ENCODE measurements at regions not wholly inside any gene's neighbourhood (a gene's known extent, or its start where the extent isn't known, plus 50 kb on each side); places are given as distances from the start of the nearest gene placed in this dataset.

DNA sequence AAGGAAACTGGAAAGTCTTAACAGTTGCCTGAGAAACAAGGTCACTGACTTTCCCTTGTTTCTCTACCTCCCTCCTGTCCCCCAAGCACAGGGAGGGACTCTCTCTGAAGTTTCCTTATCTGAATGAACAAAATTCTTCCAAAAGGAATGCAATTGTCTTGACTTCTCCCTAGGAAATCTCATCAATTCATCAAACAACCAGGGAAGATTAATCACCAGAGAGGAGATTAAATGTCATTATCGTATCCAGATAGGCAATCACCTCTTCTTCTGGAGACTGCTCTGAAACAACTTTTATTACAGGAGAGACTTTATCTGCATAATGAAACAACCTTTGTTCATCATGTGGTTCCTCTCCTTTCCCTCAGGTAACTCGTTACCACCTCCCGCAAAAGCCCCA lies 431.4 kb downstream of the SLC16A7 start:
- TF ChIP-seq, protein P1, sequence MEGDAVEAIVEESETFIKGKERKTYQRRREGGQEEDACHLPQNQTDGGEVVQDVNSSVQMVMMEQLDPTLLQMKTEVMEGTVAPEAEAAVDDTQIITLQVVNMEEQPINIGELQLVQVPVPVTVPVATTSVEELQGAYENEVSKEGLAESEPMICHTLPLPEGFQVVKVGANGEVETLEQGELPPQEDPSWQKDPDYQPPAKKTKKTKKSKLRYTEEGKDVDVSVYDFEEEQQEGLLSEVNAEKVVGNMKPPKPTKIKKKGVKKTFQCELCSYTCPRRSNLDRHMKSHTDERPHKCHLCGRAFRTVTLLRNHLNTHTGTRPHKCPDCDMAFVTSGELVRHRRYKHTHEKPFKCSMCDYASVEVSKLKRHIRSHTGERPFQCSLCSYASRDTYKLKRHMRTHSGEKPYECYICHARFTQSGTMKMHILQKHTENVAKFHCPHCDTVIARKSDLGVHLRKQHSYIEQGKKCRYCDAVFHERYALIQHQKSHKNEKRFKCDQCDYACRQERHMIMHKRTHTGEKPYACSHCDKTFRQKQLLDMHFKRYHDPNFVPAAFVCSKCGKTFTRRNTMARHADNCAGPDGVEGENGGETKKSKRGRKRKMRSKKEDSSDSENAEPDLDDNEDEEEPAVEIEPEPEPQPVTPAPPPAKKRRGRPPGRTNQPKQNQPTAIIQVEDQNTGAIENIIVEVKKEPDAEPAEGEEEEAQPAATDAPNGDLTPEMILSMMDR (IDR thresholded peaks at IDR 0.05) = no peak
- TF ChIP-seq EZH2 (IDR thresholded peaks at IDR 0.05) (no peak), EZH2phosphoT487 (IDR thresholded peaks at IDR 0.05) (no peak)
